Activated CD4-positive, alpha-beta T cell treated with anti-CD3 and anti-CD28 coated beads for 1 hour (primary cell): ENCODE measurements at regions not wholly inside any gene's neighbourhood (a gene's known extent, or its start where the extent isn't known, plus 50 kb on each side); places are given as distances from the start of the nearest gene placed in this dataset.

Source experiments
- DNase-seq: peaks from one replicate; pipeline ENCODE4 v3.0.0-alpha.2; 2020

- DNase-seq, result no peak
Observed at GRCh38 chr9:79955300-79955699, 383.5 kb downstream of the TLE4 start.

DNA sequence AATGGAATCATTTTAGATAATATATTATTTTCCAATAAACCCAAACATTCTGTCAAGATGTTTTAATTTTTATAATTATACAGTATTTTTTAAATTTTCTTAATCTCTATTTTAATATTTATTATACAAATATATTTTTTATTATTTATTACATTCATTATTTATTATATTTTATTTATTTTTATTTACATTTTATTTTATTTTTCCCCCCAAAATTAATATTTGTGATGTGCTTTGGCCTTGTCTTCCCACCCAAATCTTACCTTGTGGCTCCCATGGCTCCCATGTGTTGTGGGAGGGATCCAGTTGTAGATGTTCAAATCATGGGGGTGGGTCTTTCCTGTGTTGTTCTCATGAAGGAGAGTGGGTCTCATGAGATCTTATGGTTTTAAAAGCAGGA, 382.1 kb downstream of the TLE4 start:
- DNase-seq, result no peak

GRCh38 chr9:79952401-79952800, 380.6 kb downstream of the TLE4 start:
- DNase-seq, result no peak

DNA sequence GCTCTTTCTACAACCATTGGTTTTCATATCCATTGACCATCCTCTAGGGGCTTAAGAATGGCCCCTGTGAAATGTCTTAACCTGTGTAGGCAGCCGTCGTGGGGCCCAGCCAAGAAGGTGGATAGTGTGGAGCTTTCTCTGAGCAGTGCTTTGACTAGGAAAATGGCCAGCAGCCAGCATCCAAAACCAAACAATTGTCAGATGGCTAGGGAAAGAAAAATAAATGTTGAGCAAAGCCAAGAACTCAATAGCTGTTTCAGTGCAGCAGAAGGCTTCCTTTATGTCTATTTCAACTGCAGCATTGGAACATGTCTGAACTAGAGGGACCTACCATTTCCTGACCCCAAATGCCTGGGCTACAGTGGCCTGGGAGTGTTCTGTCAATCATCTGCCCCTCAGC, 374.9 kb downstream of the TLE4 start:
- DNase-seq, result no peak

GRCh38 chr9:79945495-79945894, 373.7 kb downstream of the TLE4 start:
- no peak for DNase-seq

GRCh38 chr9:79945016-79945415, 373.3 kb downstream of the TLE4 start:
- DNase-seq, result no peak

- DNase-seq, result no peak
Observed at GRCh38 chr9:79940919-79941318, 369.2 kb downstream of the TLE4 start.

- DNase-seq, result no peak
Observed at GRCh38 chr9:79939819-79940218, 368.1 kb downstream of the TLE4 start.

DNA sequence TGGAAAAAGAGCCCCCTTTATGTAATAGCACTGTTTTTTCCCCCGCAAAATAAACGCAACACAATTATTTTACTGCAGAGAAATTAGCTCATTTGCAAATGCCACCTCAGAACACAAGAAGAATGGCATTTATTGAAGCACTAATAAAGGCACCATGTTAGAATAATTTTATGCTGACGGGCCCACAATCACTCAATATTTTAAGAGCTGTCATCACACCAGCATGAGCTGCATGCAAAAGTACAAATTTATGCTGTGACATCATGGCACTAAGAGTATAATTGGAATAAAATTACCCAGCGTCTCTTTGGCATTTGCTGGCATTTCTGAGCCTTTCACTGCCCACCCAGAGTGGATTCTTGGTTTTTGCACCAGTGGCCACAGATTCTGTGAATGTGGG, 364.6 kb downstream of the TLE4 start:
- no peak for DNase-seq

GRCh38 chr9:79929285-79929684, 357.5 kb downstream of the TLE4 start:
- no peak for DNase-seq

DNA sequence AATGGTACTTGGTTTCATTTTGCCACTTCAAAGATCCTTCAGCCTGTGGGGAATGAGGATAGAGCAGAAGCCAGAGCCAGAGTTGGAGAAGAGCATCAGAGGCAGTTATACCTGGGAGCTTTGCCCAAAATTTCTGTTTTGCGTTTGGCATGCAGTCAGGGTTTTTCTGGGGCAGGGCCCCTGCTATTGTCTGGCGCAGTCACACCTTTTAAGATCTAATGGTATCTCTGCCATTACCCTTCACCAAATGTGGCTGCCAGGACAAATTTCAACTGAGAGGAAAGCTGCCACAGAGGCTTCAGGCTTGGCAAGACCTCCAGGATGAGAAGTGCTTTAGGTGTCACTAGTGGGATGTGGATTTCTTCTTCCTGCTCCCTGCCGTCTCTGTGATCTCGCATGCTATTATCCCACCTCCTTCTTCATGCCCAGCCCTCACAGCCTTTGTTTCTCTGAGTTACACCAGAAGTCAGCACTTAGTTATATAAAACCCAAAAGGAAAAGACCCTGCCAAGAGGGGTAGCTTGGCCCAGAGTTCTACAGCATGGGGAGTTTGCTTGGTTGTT, 357.0 kb downstream of the TLE4 start:
- DNase-seq, result no peak

DNA sequence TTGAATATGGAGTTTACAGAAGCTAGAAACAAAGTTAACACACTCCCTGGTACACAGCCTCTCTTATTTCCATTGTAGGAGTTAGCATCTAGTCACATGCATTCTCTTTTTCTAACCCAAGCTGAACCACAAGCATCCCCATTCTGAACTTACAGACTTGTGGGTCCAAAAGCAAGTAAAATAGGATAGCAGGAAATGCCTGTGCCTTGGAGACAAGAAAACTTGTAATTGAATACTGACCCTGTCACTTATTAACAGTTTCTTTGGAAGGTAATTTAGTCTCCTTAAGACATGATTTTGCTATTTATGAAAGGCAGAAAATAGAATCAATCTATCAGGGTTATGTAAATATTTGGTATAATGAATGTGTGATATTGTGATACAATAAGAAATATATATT, 353.6 kb downstream of the TLE4 start:
- no peak for DNase-seq

DNA sequence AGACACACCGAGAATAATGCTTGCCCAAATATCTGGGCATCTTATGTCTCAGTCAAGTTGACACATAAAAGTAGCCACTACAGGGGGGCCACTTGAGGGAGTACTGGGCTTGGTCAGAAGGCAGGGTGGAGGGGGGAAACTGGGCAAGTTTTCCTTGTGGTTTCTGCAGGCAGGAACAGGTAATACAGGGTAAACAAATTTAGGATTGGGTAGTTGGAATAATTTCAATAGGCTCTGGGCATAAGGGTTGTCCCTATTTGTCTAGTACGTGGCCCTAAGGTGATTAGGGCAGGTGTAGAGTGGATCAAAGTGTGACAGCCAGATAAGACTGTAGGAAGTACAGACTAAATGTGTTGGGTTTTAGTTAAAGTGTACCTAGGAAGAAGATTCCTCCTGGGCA, 353.1 kb downstream of the TLE4 start:
- DNase-seq, result no peak

DNA sequence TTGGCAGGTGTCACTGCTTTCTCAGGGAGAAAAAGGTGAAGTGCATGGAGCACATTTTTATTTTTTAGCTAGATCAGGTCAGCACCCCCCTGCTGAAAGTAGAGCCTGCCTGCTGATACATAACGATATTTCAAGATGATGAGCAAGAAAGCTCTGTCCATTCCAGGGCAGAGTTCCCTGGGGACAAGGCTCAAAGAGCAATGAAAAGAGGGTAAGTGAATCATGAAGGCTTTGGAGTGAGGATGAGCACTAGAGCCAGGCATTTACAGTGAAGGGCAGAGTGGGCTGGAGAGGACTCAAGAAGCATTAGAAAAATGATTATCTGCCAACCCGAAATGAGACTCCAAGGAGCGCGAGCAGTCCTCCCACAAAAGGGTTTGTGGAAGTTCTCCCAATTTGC, 345.7 kb downstream of the TLE4 start:
- no peak for DNase-seq

- no peak for DNase-seq
Observed at GRCh38 chr9:79913867-79914266, 342.1 kb downstream of the TLE4 start.

DNA sequence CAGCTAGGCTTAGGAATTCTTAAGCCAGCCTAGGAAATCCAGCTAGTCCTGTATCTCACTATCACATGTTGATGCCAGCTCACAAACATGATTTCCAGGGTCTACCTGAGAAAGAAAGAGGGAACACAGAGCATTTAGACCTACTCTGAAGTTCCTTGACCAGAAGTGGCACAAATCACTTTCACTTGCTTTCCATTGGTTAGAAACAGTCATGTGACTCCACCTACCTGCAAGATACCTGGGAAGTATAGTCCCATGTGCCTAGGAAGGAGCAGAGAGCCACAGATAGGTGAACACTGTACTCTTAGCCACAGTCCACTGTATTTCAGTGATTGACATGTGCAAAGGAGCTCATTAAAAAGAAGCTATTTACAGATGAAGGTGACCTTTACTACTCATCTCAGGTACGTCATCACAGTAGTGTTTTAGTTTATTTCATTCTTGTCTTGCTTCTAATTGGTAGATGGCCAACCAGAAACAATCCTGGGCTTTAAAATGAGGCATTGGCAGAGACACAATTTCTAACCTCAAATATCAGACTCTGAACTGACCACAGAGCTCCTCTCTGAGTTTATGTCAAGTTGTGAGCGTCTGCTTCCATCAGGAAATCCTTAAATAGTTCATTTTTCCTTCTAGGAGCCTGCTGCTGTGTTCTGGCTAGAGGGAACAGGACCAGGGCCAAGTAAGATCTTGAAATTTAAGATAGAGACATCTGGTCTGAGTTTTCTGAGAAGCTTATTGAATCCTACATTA, 340.7 kb downstream of the TLE4 start:
- no peak for DNase-seq

GRCh38 chr9:79911724-79912123, 340.0 kb downstream of the TLE4 start:
- DNase-seq, result no peak

DNA sequence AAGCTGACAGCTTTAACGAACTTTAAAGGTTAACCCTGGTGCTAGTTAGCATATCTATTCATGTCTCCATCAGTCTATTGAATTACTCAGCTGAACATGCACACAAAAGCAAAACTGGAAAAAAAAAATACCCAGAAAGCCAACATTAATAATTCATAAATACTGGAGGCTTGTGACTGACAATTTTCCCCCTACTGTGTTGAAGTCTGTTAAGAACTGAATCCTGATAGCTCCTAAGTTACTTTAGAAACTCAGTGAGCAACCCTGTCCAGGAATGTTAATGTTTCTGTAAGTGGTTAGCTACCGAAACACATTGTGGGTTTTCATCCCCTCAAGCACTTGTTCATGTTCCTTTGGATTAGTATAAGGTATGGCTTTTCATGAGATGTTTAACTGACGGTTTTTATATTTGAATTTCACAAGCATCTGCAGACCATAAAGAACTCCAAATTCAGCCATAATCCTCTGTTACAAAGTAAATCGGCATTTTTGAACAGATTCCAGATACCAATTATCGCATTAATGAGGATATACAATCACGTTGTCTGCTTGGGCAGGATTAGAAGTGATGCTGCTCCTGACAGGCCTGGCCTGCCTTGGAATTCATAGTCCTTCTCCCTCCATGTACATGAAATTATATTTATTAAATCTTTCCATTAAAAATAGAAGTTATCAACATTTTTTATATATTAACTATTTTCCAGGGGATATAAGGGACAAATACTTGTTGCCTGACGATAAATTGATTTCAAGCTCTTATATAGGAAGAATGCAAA, 331.2 kb downstream of the TLE4 start:
- no peak for DNase-seq

- DNase-seq, result no peak
Observed at GRCh38 chr9:79900754-79901153, 329.0 kb downstream of the TLE4 start.

GRCh38 chr9:79896390-79896980, 324.7 kb downstream of the TLE4 start:
- DNase-seq, result no peak

DNA sequence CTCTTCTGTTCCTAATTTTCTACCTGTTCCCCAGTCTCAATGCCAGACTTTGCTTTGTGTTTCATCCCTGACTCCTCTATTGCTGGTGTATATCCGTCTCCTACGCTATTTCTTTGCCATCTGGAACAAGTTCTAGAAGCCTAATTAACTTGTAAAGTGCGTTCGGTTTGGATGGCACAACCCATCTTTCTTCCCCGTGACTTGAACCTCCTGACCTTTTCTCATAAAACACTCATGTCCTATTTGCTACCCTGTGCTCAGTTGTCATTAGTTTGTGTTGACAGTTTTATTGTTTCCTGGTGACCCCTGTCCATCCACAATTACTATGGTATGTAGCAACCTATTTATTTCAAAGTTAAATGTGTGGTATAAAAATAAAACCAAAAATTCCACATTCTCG, 323.5 kb downstream of the TLE4 start:
- DNase-seq, result no peak

DNA sequence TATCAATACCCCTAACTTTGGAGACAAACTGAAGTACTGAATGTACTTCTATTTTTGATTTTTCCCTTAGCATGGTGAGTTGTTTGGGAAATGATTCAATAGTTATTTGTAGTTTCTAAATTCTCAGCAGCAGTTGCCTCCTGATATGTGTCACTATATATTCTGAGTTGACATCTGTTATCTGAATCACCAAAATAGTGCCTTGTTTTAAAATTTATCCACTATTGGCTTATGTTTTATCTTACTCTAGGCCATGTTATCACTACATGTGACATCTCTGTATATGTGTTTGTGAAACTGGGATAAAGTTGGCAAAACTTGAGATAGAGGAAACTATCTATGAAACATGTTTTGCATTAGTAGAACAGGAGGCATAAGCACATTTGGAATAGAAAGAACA, 317.6 kb downstream of the TLE4 start:
- no peak for DNase-seq

GRCh38 chr9:79885093-79885857, 313.5 kb downstream of the TLE4 start:
- DNase-seq, result no peak
